SK-N-SH (cell line): ENCODE measurements at regions not wholly inside any gene's neighbourhood (a gene's known extent, or its start where the extent isn't known, plus 50 kb on each side); places are given as distances from the start of the nearest gene placed in this dataset.

Source experiments
- CTCF ChIA-PET: fragments of 300-600, 350-600 bp; formaldehyde crosslinking; extraction: SDS; loops from one replicate; lab custom pipeline; 2021; lab: Yijun Ruan, JAX
- POLR2A ChIA-PET: fragments of 350-600 bp; sonication (Branson Sonifier 250); formaldehyde crosslinking; extraction: SDS; loops from one replicate; lab custom pipeline; 2020; ENCODE audit warnings: antibody characterized with exemption, inconsistent platforms; lab: Yijun Ruan, JAX
- DNase-seq: peaks from one replicate; pipeline ENCODE4 v3.0.0; 2012
- H2AFZ ChIP-seq: fragments of 200-600 bp; sonication (generic); 2 replicates; pipeline ENCODE4 v1.8.1; 2016; ENCODE audit warnings: antibody characterized with exemption, mild to moderate bottlenecking, low read depth
- H3F3A ChIP-seq: fragments of 200-600 bp; sonication (generic); replicated peaks from 2 replicates; pipeline ENCODE3; 2016; ENCODE audit warnings: antibody characterized with exemption, mild to moderate bottlenecking; ENCODE audit not compliant: insufficient read depth
- H3K27ac ChIP-seq, 2 experiments: fragments of 200-500 bp in 1 of 2; fragments of 200-600 bp in 1 of 2; sonication (Bioruptor generic) in 1 of 2; sonication (generic), shearing (Covaris generic) in 1 of 2; 2 replicates each; pipeline versions ENCODE4 v1.5.1 to v1.6.1; 2014 to 2016; ENCODE audit warnings: low read depth in 2 of 2, inconsistent platforms in 1 of 2, low read length in 1 of 2, mild to moderate bottlenecking in 1 of 2, mixed read lengths in 1 of 2
- H3K27me3 ChIP-seq: fragments of 200-600 bp; sonication (generic), shearing (Covaris generic); 2 replicates; pipeline ENCODE4 v1.6.1; 2016; ENCODE audit warnings: mixed run types; ENCODE audit not compliant: insufficient read depth
- H3K36me3 ChIP-seq, 2 experiments: fragments of 200-500 bp in 1 of 2; fragments of 200-600 bp in 1 of 2; sonication (Bioruptor generic) in 1 of 2; sonication (generic) in 1 of 2; replicated peaks in 1 of 2; 2 replicates each; pipeline versions ENCODE3 to v1.5.1; 2014 to 2016; ENCODE audit warnings: low read length in 1 of 2, mild to moderate bottlenecking in 1 of 2; ENCODE audit not compliant: insufficient read depth in 2 of 2, control insufficient read depth in 1 of 2
- H3K4me1 ChIP-seq, 2 experiments: fragments of 200-500 bp in 1 of 2; fragments of 200-600 bp in 1 of 2; sonication (Bioruptor generic) in 1 of 2; sonication (generic), shearing (Covaris generic) in 1 of 2; 2 replicates each; pipeline versions ENCODE4 v1.5.1 to v1.6.1; 2014 to 2016; ENCODE audit warnings: low read depth in 1 of 2, low read length in 1 of 2, mixed run types in 1 of 2; ENCODE audit not compliant: insufficient read depth in 2 of 2, control insufficient read depth in 1 of 2
- H3K4me2 ChIP-seq: fragments of 200-600 bp; sonication (generic), shearing (Covaris generic); 2 replicates; pipeline ENCODE4 v1.6.1; 2017; ENCODE audit warnings: mixed run types
- H3K4me3 ChIP-seq, 2 experiments: fragments of 200-500 bp in 1 of 2; fragments of 200-600 bp in 1 of 2; sonication (Bioruptor generic) in 1 of 2; sonication (generic), shearing (Covaris generic) in 1 of 2; 2 replicates each; pipeline versions ENCODE4 v1.5.1 to v1.8.1; 2014 to 2016; ENCODE audit warnings: low read depth in 2 of 2, inconsistent platforms in 1 of 2, low read length in 1 of 2, mild to moderate bottlenecking in 1 of 2, mixed read lengths in 1 of 2, moderate library complexity in 1 of 2
- H3K79me2 ChIP-seq: fragments of 200-600 bp; sonication (generic); 2 replicates; pipeline ENCODE4 v1.8.1; 2017; ENCODE audit warnings: mild to moderate bottlenecking; ENCODE audit not compliant: insufficient read depth
- H3K9ac ChIP-seq: fragments of 200-600 bp; sonication (generic); 2 replicates; pipeline ENCODE4 v1.6.1; 2017; ENCODE audit warnings: mixed run types
- H3K9me2 ChIP-seq: fragments of 200-600 bp; sonication (generic); 2 replicates; pipeline ENCODE4 v1.6.1; 2017; ENCODE audit warnings: mixed run types
- H3K9me3 ChIP-seq: fragments of 200-600 bp; sonication (generic); 2 replicates; pipeline ENCODE4 v1.6.1; 2017; ENCODE audit warnings: mixed run types, mild to moderate bottlenecking, moderate library complexity
- H4K20me1 ChIP-seq: fragments of 200-600 bp; sonication (generic); 2 replicates; pipeline ENCODE4 v1.6.1; 2017; ENCODE audit warnings: mild to moderate bottlenecking, mixed run types; ENCODE audit not compliant: insufficient read depth
- ELF1 ChIP-seq: IDR thresholded peaks from 2 replicates; pipeline ENCODE4 v1.4.0; 2012
- EP300 ChIP-seq, 2 experiments: IDR thresholded peaks; 2 replicates each; pipeline versions ENCODE4 v1.4.0 to v1.6.1; 2012; ENCODE audit warnings: borderline replicate concordance in 1 of 2, low read depth in 1 of 2, low read length in 1 of 2
- EZH2phosphoT487 ChIP-seq: fragments of 200-600 bp; sonication (generic); IDR thresholded peaks from 2 replicates; pipeline ENCODE4 v1.6.1; 2017; ENCODE audit warnings: low read depth, mixed run types, mild to moderate bottlenecking, antibody characterized with exemption, moderate library complexity, borderline replicate concordance
- FOSL2 ChIP-seq: IDR thresholded peaks from 2 replicates; pipeline ENCODE4 v1.4.0; 2012; ENCODE audit warnings: low read depth, mild to moderate bottlenecking, moderate library complexity, borderline replicate concordance
- FOXM1 ChIP-seq: IDR thresholded peaks from 2 replicates; pipeline ENCODE4 v1.4.0; 2012; ENCODE audit warnings: low read depth, mild to moderate bottlenecking
- GABPA ChIP-seq: IDR thresholded peaks from 2 replicates; pipeline ENCODE4 v1.4.0; 2012; ENCODE audit warnings: low read depth, mild to moderate bottlenecking
- IRF3 ChIP-seq: fragments of 150-350 bp; IDR thresholded peaks from 2 replicates; pipeline ENCODE4 v1.6.1; 2016; ENCODE audit warnings: mild to moderate bottlenecking, low read depth, low read length
- JUND ChIP-seq: IDR thresholded peaks from 2 replicates; pipeline ENCODE4 v1.4.0; 2012
- MAX ChIP-seq: IDR thresholded peaks from 2 replicates; pipeline ENCODE4 v1.4.0; 2012; ENCODE audit warnings: low read depth
- MEF2A ChIP-seq: IDR thresholded peaks from 2 replicates; pipeline ENCODE4 v1.4.0; 2012; ENCODE audit warnings: low read depth, borderline replicate concordance
- REST ChIP-seq: IDR thresholded peaks from 2 replicates; pipeline ENCODE4 v1.6.1; 2012; ENCODE audit warnings: mild to moderate bottlenecking, low read depth, low read length, moderate library complexity
- RFX5 ChIP-seq: IDR thresholded peaks from 2 replicates; pipeline ENCODE4 v1.6.1; 2012; ENCODE audit warnings: mild to moderate bottlenecking, improper control_type of control experiment, low read length
- RXRA ChIP-seq: IDR thresholded peaks from 2 replicates; pipeline ENCODE4 v1.4.0; 2012; ENCODE audit warnings: low read depth, mild to moderate bottlenecking, borderline replicate concordance
- TAF1 ChIP-seq: IDR thresholded peaks from 2 replicates; pipeline ENCODE4 v1.6.1; 2012; ENCODE audit warnings: low read depth, mild to moderate bottlenecking, low read length, moderate library complexity, borderline replicate concordance
- TEAD4 ChIP-seq: IDR thresholded peaks from 2 replicates; pipeline ENCODE4 v1.4.0; 2012; ENCODE audit warnings: mild to moderate bottlenecking, borderline replicate concordance; ENCODE audit not compliant: insufficient read depth
- YY1 ChIP-seq: IDR thresholded peaks from 2 replicates; pipeline ENCODE4 v1.4.0; 2012; ENCODE audit warnings: low read depth, mild to moderate bottlenecking
- ZBTB33 ChIP-seq: IDR thresholded peaks from 2 replicates; pipeline ENCODE4 v1.4.0; 2012; ENCODE audit warnings: low read depth, borderline replicate concordance
- WGBS: methylation state at CpG from one replicate; pipeline ENCODE4 v1.1.6; 2017; ENCODE audit warnings: low lambda C conversion rate; 5-methylcytosine and 5-hydroxymethylcytosine counted together

GRCh38 chr16:52928955-52929354 lies 123.7 kb downstream of the CHD9NB start:
- no peaks in the 10 kb centered on the region for H4K20me1 ChIP-seq
- H3K4me3 ChIP-seq, result no peak overlapping the region
- TF ChIP-seq REST, result no peak
- no peak for TF ChIP-seq EZH2phosphoT487
- H3K9ac ChIP-seq, result no peak overlapping the region
- H3K4me2 ChIP-seq, result no peak overlapping the region
- 1% methylated on average over 3 of the region's 3 CpGs for WGBS
- H3K36me3 ChIP-seq, result no peaks in the 10 kb centered on the region
- no peaks in the 10 kb centered on the region for H3K79me2 ChIP-seq
- H3K27me3 ChIP-seq, result no peaks in the 10 kb centered on the region
- H3K9me3 ChIP-seq, result no peaks in the 10 kb centered on the region
- no peaks in the 10 kb centered on the region for H3F3A ChIP-seq
- no peak overlapping the region for H3K27ac ChIP-seq
- no peak overlapping the region for H2AFZ ChIP-seq
- peaks cover 0 to 2% of the 10 kb centered on the region in 2 experiments; a peak in 2 of 4 replicates for H3K4me1 ChIP-seq
- no peak for DNase-seq
- ChIA-PET CTCF (interaction anchor here (0.9 to 1.7 kb wide), 3 partner anchors 93 to 859 kb away, joined by 3 to 4 read pairs (median 3); no protein-coding TSS in a partner anchor), POLR2A (no interaction called here)
- H3K9me2 ChIP-seq, result no peaks in the 10 kb centered on the region

GRCh38 chr16:52925143-52925542 lies 127.6 kb downstream of the CHD9NB start:
- Histone ChIP-seq H3K4me2 (no peak overlapping the region), H3K9ac (no peak overlapping the region)
- TF ChIP-seq RXRA, result no peak
- no peak for TF ChIP-seq ZBTB33
- no peak for TF ChIP-seq MEF2A
- TF ChIP-seq TAF1, result no peak
- TF ChIP-seq IRF3, result no peak
- no peak for TF ChIP-seq EP300 (IDR thresholded peaks at IDR 0.05; ENCODE audit: borderline replicate concordance in 1 of 2, low read depth in 1 of 2, low read length in 1 of 2)
- TF ChIP-seq YY1, result no peak
- TF ChIP-seq ELF1, result no peak
- TF ChIP-seq GABPA, result no peak
- no peak for TF ChIP-seq FOXM1
- TF ChIP-seq FOSL2, result no peak
- TF ChIP-seq JUND, result no peak
- no peak for TF ChIP-seq REST
- TF ChIP-seq MAX, result no peak
- TF ChIP-seq RFX5, result no peak
- no peak for TF ChIP-seq TEAD4
- TF ChIP-seq, all 33 proteins: peak for 0
- Histone ChIP-seq H3K27me3 (no peaks in the 10 kb centered on the region), H3K4me1 (peaks cover 0 to 2% of the 10 kb centered on the region in 2 experiments; a peak in 2 of 4 replicates), H3F3A (no peaks in the 10 kb centered on the region), H3K4me3 (no peak overlapping the region), H3K9me3 (no peaks in the 10 kb centered on the region), H3K36me3 (no peaks in the 10 kb centered on the region), H3K9me2 (no peaks in the 10 kb centered on the region), H2AFZ (no peak overlapping the region), H3K79me2 (no peaks in the 10 kb centered on the region), H4K20me1 (no peaks in the 10 kb centered on the region), H3K27ac (no peak overlapping the region)
- no peak for DNase-seq
- ChIA-PET POLR2A (no interaction called here), CTCF (interaction anchor here (1.0 to 3.3 kb wide), 2 partner anchors 12 to 13 kb away, joined by 3 to 19 read pairs; no protein-coding TSS in a partner anchor)
- WGBS, result 30% methylated on average over 4 of the region's 4 CpGs
